GM23248 (cell line): ENCODE measurements at regions not wholly inside any gene's neighbourhood (a gene's known extent, or its start where the extent isn't known, plus 50 kb on each side); places are given as distances from the start of the nearest gene placed in this dataset.

ENCODE experiments used
- DNase-seq: peaks from one replicate; pipeline ENCODE4 v3.0.0-alpha.2; 2015
- H2AFZ ChIP-seq: fragments of 200-600 bp; sonication (generic); 2 replicates; pipeline ENCODE4 v1.6.1; 2016; ENCODE audit warnings: antibody characterized with exemption
- H3F3A ChIP-seq: fragments of 200-600 bp; sonication (generic); 2 replicates; pipeline ENCODE4 v1.6.1; 2016; ENCODE audit warnings: mild to moderate bottlenecking, antibody characterized with exemption, mixed run types; ENCODE audit not compliant: insufficient read depth
- H3K27ac ChIP-seq: fragments of 200-600 bp; sonication (generic); 2 replicates; pipeline ENCODE4 v1.5.1; 2016; ENCODE audit warnings: mild to moderate bottlenecking
- H3K27me3 ChIP-seq: fragments of 200-600 bp; sonication (generic); replicated peaks from 2 replicates; pipeline ENCODE4 v1.6.1; 2016; ENCODE audit warnings: mild to moderate bottlenecking; ENCODE audit not compliant: insufficient read depth
- H3K36me3 ChIP-seq: fragments of 200-600 bp; sonication (generic); 2 replicates; pipeline ENCODE4 v1.6.1; 2016; ENCODE audit warnings: low read depth, mild to moderate bottlenecking
- H3K4me1 ChIP-seq: fragments of 200-600 bp; sonication (generic); 2 replicates; pipeline ENCODE4 v1.6.1; 2016; ENCODE audit warnings: mild to moderate bottlenecking; ENCODE audit not compliant: insufficient read depth
- H3K4me2 ChIP-seq: fragments of 200-600 bp; sonication (generic); one replicate; pipeline ENCODE4 v1.6.1; 2016; ENCODE audit warnings: mild to moderate bottlenecking; ENCODE audit not compliant: unreplicated experiment
- H3K4me3 ChIP-seq: fragments of 200-600 bp; sonication (generic); 2 replicates; pipeline ENCODE4 v1.5.1; 2016; ENCODE audit warnings: mild to moderate bottlenecking
- H3K79me2 ChIP-seq: fragments of 200-600 bp; sonication (generic); 2 replicates; pipeline ENCODE4 v1.6.1; 2016; ENCODE audit warnings: mild to moderate bottlenecking; ENCODE audit not compliant: insufficient read depth
- H3K9ac ChIP-seq: fragments of 200-600 bp; sonication (generic); 2 replicates; pipeline ENCODE4 v1.6.1; 2016; ENCODE audit warnings: mild to moderate bottlenecking
- H3K9me2 ChIP-seq: fragments of 200-600 bp; sonication (generic); 2 replicates; pipeline ENCODE4 v1.6.1; 2016; ENCODE audit warnings: mixed run types, mild to moderate bottlenecking, moderate library complexity; ENCODE audit not compliant: insufficient read depth
- H3K9me3 ChIP-seq: fragments of 200-600 bp; sonication (generic); one replicate; pipeline ENCODE4 v1.6.1; 2017; ENCODE audit warnings: low read depth
- H4K20me1 ChIP-seq: fragments of 200-600 bp; sonication (generic); 2 replicates; pipeline ENCODE4 v1.6.0; 2016; ENCODE audit not compliant: insufficient read depth
- EZH2 ChIP-seq: fragments of 200-600 bp; sonication (generic); IDR thresholded peaks from 2 replicates; pipeline ENCODE4 v1.6.1; 2018; ENCODE audit warnings: antibody characterized with exemption, mild to moderate bottlenecking; ENCODE audit not compliant: insufficient read depth, poor library complexity, severe bottlenecking
- EZH2phosphoT487 ChIP-seq: fragments of 200-600 bp; sonication (generic); IDR thresholded peaks from 2 replicates; pipeline ENCODE4 v1.6.1; 2018; ENCODE audit warnings: antibody characterized with exemption, moderate library complexity, mild to moderate bottlenecking, low read depth; ENCODE audit not compliant: insufficient read depth
- WGBS, 2 experiments: methylation state at CpG; one replicate each; pipeline ENCODE4 v1.1.6; 2015 to 2017; ENCODE audit warnings: low lambda C conversion rate in 2 of 2, low coverage in 1 of 2; ENCODE audit errors: missing lambda C conversion rate in 2 of 2; 5-methylcytosine and 5-hydroxymethylcytosine counted together
- in situ Hi-C: fragments of 300-500 bp; cut with MboI; formaldehyde crosslinking; loops from 2 replicates; pipeline ENCODE4 v1.15.0; 2020

GRCh38 chrX:95907081-95907480 is 777.6 kb upstream of the DIAPH2 start:
- 0% methylated on average over 1 of the region's 1 CpG for WGBS, 2 experiments
- Histone ChIP-seq H3K9ac (no peak overlapping the region), H3K4me1 (no peaks in the 10 kb centered on the region), H3K27ac (no peak overlapping the region), H3K79me2 (no peaks in the 10 kb centered on the region), H3K9me2 (no peaks in the 10 kb centered on the region), H4K20me1 (no peaks in the 10 kb centered on the region), H3K4me2 (no peak overlapping the region), H3K4me3 (no peak overlapping the region), H3F3A (no peaks in the 10 kb centered on the region), H3K9me3 (no peaks in the 10 kb centered on the region), H2AFZ (no peak overlapping the region), H3K27me3 (no peaks in the 10 kb centered on the region), H3K36me3 (no peaks in the 10 kb centered on the region)
- no peak for DNase-seq
- TF ChIP-seq EZH2phosphoT487, result no peak
- TF ChIP-seq EZH2, result no peak
- in situ Hi-C loops, result no loop called here

GRCh38 chrX:95911062-95911461 is 773.6 kb upstream of the DIAPH2 start:
- DNase-seq, result no peak
- in situ Hi-C loops, result no loop called here

GRCh38 chrX:95919605-95920004 is 765.0 kb upstream of the DIAPH2 start:
- H3K9me3 ChIP-seq, result no peaks in the 10 kb centered on the region
- H3K4me1 ChIP-seq, result no peaks in the 10 kb centered on the region
- no peak overlapping the region for H3K9ac ChIP-seq
- no peaks in the 10 kb centered on the region for H3K27me3 ChIP-seq
- H3K79me2 ChIP-seq, result no peaks in the 10 kb centered on the region
- H3F3A ChIP-seq, result no peaks in the 10 kb centered on the region
- TF ChIP-seq EZH2 (no peak), EZH2phosphoT487 (no peak)
- no peaks in the 10 kb centered on the region for H3K9me2 ChIP-seq
- no peak overlapping the region for H2AFZ ChIP-seq
- H4K20me1 ChIP-seq, result no peaks in the 10 kb centered on the region
- 36 to 57% methylated on average over 1 of the region's 1 CpG for WGBS, 2 experiments
- in situ Hi-C loops, result no loop called here
- H3K27ac ChIP-seq, result no peak overlapping the region
- no peak for DNase-seq
- no peaks in the 10 kb centered on the region for H3K36me3 ChIP-seq
- no peak overlapping the region for H3K4me3 ChIP-seq
- no peak overlapping the region for H3K4me2 ChIP-seq

More at GRCh38 chrX:95911062-95911461, 773.6 kb upstream of the DIAPH2 start:
- Histone ChIP-seq H3K4me2 (no peak overlapping the region), H2AFZ (no peak overlapping the region), H3K79me2 (no peaks in the 10 kb centered on the region), H3K4me3 (no peak overlapping the region), H3K4me1 (no peaks in the 10 kb centered on the region), H3K9ac (no peak overlapping the region), H3K27me3 (no peaks in the 10 kb centered on the region), H3K36me3 (no peaks in the 10 kb centered on the region), H4K20me1 (no peaks in the 10 kb centered on the region), H3K27ac (no peak overlapping the region), H3F3A (no peaks in the 10 kb centered on the region), H3K9me2 (no peaks in the 10 kb centered on the region), H3K9me3 (no peaks in the 10 kb centered on the region)
- WGBS, 2 experiments, result 9 to 18% methylated on average over 1 of the region's 1 CpG
- TF ChIP-seq EZH2phosphoT487 (no peak), EZH2 (no peak)

GRCh38 chrX:95945528-95945927 is 739.1 kb upstream of the DIAPH2 start:
- no peaks in the 10 kb centered on the region for H3K9me2 ChIP-seq
- no peaks in the 10 kb centered on the region for H3K27me3 ChIP-seq
- H3F3A ChIP-seq, result no peaks in the 10 kb centered on the region
- no peak overlapping the region for H3K9ac ChIP-seq
- no peaks in the 10 kb centered on the region for H4K20me1 ChIP-seq
- H3K4me3 ChIP-seq, result no peak overlapping the region
- H3K36me3 ChIP-seq, result no peaks in the 10 kb centered on the region
- H3K4me2 ChIP-seq, result no peak overlapping the region
- WGBS, 2 experiments, result 33 to 44% methylated on average over 2 of the region's 2 CpGs
- no peak overlapping the region for H3K27ac ChIP-seq
- no peaks in the 10 kb centered on the region for H3K4me1 ChIP-seq
- DNase-seq, result no peak
- H3K79me2 ChIP-seq, result no peaks in the 10 kb centered on the region
- H3K9me3 ChIP-seq, result no peaks in the 10 kb centered on the region
- no peak overlapping the region for H2AFZ ChIP-seq
- no peak for TF ChIP-seq EZH2
- TF ChIP-seq EZH2phosphoT487, result no peak
- in situ Hi-C loops, result no loop called here

GRCh38 chrX:95949588-95949987 is 735.1 kb upstream of the DIAPH2 start:
- in situ Hi-C loops, result no loop called here
- Histone ChIP-seq H3K36me3 (no peaks in the 10 kb centered on the region), H3K9me3 (no peaks in the 10 kb centered on the region), H3K9me2 (no peaks in the 10 kb centered on the region), H3K9ac (no peak overlapping the region), H4K20me1 (no peaks in the 10 kb centered on the region), H3K4me1 (no peaks in the 10 kb centered on the region), H3K27ac (no peak overlapping the region), H3K27me3 (no peaks in the 10 kb centered on the region), H3K4me3 (no peak overlapping the region), H3K79me2 (no peaks in the 10 kb centered on the region), H3K4me2 (no peak overlapping the region), H2AFZ (no peak overlapping the region), H3F3A (no peaks in the 10 kb centered on the region)
- no peak for DNase-seq
- TF ChIP-seq EZH2 (no peak), EZH2phosphoT487 (no peak)
- WGBS, 2 experiments, result 0 to 10% methylated on average over 2 of the region's 2 CpGs
